GM12864 (cell line): ENCODE measurements at regions not wholly inside any gene's neighbourhood (a gene's known extent, or its start where the extent isn't known, plus 50 kb on each side); places are given as distances from the start of the nearest gene placed in this dataset.

Source experiments
- DNase-seq: peaks from one replicate; pipeline ENCODE4 v3.0.0-alpha.2; 2011; ENCODE audit warnings: low read depth
- H3K4me3 ChIP-seq: 2 replicates; pipeline ENCODE4 v1.5.1; 2011; ENCODE audit warnings: mild to moderate bottlenecking, low read depth, low read length, control low read depth
- CTCF ChIP-seq: IDR thresholded peaks from 2 replicates; pipeline ENCODE4 v1.5.1; 2011; ENCODE audit warnings: low read depth, mild to moderate bottlenecking, moderate library complexity, low read length, control low read depth, inconsistent platforms; ENCODE audit errors: missing control alignments

- DNase-seq, result no peak
- H3K4me3 ChIP-seq, result no peak overlapping the region
- TF ChIP-seq CTCF, result no peak
Observed at GRCh38 chr6:50213146-50213545, 163.4 kb upstream of the DEFB112 start.

GRCh38 chr6:50214937-50215336 is 165.2 kb upstream of the DEFB112 start:
- no peak overlapping the region for H3K4me3 ChIP-seq
- no peak for DNase-seq
- TF ChIP-seq CTCF, result no peak

- TF ChIP-seq CTCF, result no peak
- H3K4me3 ChIP-seq, result no peak overlapping the region
- no peak for DNase-seq
Observed at GRCh38 chr6:50217841-50218240, 168.1 kb upstream of the DEFB112 start.

GRCh38 chr6:50236164-50236563 is 186.4 kb upstream of the DEFB112 start:
- no peak overlapping the region for H3K4me3 ChIP-seq
- TF ChIP-seq CTCF, result no peak
- DNase-seq, result no peak

- no peak for TF ChIP-seq CTCF
- no peak overlapping the region for H3K4me3 ChIP-seq
- no peak for DNase-seq
Observed at GRCh38 chr6:50239853-50240252, 190.1 kb upstream of the DEFB112 start.

GRCh38 chr6:50240986-50241385 is 191.3 kb upstream of the DEFB112 start:
- no peak overlapping the region for H3K4me3 ChIP-seq
- TF ChIP-seq CTCF, result no peak
- no peak for DNase-seq

- TF ChIP-seq CTCF, result no peak
Observed at GRCh38 chr6:50249493-50249892, 199.8 kb upstream of the DEFB112 start.

More at GRCh38 chr6:50249493-50249892, 199.8 kb upstream of the DEFB112 start:
- no peak for DNase-seq
- no peak overlapping the region for H3K4me3 ChIP-seq
